NT2/D1 (cell line): ENCODE measurements at regions not wholly inside any gene's neighbourhood (a gene's known extent, or its start where the extent isn't known, plus 50 kb on each side); places are given as distances from the start of the nearest gene placed in this dataset.

Experiments
- SUZ12 ChIP-seq: IDR thresholded peaks from 2 replicates; pipeline ENCODE4 v1.6.1; 2011; ENCODE audit not compliant: insufficient read length, insufficient read depth; ENCODE audit errors: extremely low read depth
- YY1 ChIP-seq: IDR thresholded peaks from 2 replicates; pipeline ENCODE4 v1.6.1; 2011; ENCODE audit not compliant: insufficient read length, insufficient read depth
- ZNF274 ChIP-seq: IDR thresholded peaks from 2 replicates; pipeline ENCODE4 v1.6.1; 2011; ENCODE audit warnings: mild to moderate bottlenecking, low read depth, low read length

DNA sequence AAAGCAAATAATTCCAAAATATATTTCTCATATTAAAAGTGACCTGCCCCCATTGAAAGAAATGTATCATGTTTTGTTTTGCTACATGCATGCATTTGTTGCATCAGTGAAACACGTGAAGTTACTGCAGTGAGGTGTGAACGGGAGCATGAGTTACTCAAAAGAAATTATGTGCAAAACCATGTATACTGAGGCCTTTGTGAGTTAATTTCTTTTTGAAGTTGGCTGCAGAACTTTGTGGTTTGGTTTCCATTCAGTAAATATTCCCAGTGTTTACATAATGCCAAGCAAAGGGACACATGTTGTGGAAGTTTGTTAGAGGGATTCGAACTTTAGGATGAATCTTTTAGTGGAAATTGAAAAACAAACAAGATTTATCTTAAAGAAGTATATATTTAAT, 619.4 kb upstream of the ADAMTS5 start:
- TF ChIP-seq YY1 (no peak), ZNF274 (no peak), SUZ12 (no peak)
